RWPE2 (cell line): ENCODE measurements at regions not wholly inside any gene's neighbourhood (a gene's known extent, or its start where the extent isn't known, plus 50 kb on each side); places are given as distances from the start of the nearest gene placed in this dataset.
"Not testable (repeated sequence)": the region's sequence is repeated elsewhere in the genome, so short reads cannot be mapped to it uniquely, and the experiment has no call there.

ENCODE experiments used
- ATAC-seq: fragments of 200-7000 bp; cut with Tn5 transposase; 3 replicates; pipeline ENCODE4 v1.9.1; 2021; ENCODE audit warnings: low read depth
- DNase-seq: peaks from one replicate; pipeline ENCODE4 v3.0.0-alpha.2; 2020; ENCODE audit warnings: low spot score
- H3K27ac ChIP-seq: fragments of 450-650 bp; 2 replicates; pipeline ENCODE4 v1.5.1; 2017; ENCODE audit warnings: mild to moderate bottlenecking; ENCODE audit not compliant: poor library complexity, severe bottlenecking
- H3K27me3 ChIP-seq: fragments of 250-450 bp; sonication (Bioruptor Pico); 2 replicates; pipeline ENCODE4 v1.5.1; 2021; ENCODE audit warnings: mild to moderate bottlenecking, moderate library complexity; ENCODE audit not compliant: insufficient read depth, poor library complexity, severe bottlenecking
- H3K36me3 ChIP-seq: fragments of 250-450 bp; sonication (Bioruptor Pico); 2 replicates; pipeline ENCODE4 v1.5.1; 2020; ENCODE audit warnings: low read depth, mild to moderate bottlenecking, moderate library complexity
- H3K4me1 ChIP-seq: fragments of 250-450 bp; sonication (Bioruptor Pico); 2 replicates; pipeline ENCODE4 v1.5.1; 2021; ENCODE audit warnings: mild to moderate bottlenecking, moderate library complexity; ENCODE audit not compliant: insufficient read depth, poor library complexity, severe bottlenecking
- H3K4me3 ChIP-seq: fragments of 250-450 bp; sonication (Bioruptor Pico); 2 replicates; pipeline ENCODE4 v1.5.1; 2021; ENCODE audit warnings: mild to moderate bottlenecking, moderate library complexity; ENCODE audit not compliant: severe bottlenecking
- H3K9me3 ChIP-seq: fragments of 250-450 bp; sonication (Bioruptor Pico); 2 replicates; pipeline ENCODE4 v1.5.1; 2021; ENCODE audit warnings: mild to moderate bottlenecking, moderate library complexity; ENCODE audit not compliant: severe bottlenecking
- CTCF ChIP-seq: fragments of 450-650 bp; IDR thresholded peaks from one replicate; pipeline ENCODE4 v1.5.1; 2017; ENCODE audit warnings: mild to moderate bottlenecking, moderate library complexity; ENCODE audit not compliant: poor library complexity, severe bottlenecking

GRCh38 chr7:159310457-159311171 lies 165.9 kb upstream of the VIPR2 start:
- no peaks in the 10 kb centered on the region for H3K36me3 ChIP-seq
- no peaks in the 10 kb centered on the region for H3K27me3 ChIP-seq
- no peak for ATAC-seq
- no peak for TF ChIP-seq CTCF
- H3K4me1 ChIP-seq: no peaks in the 10 kb centered on the region
- no peak for DNase-seq
- no peak overlapping the region for H3K27ac ChIP-seq
- H3K4me3 ChIP-seq: no peak overlapping the region
- no peaks in the 10 kb centered on the region for H3K9me3 ChIP-seq

DNA sequence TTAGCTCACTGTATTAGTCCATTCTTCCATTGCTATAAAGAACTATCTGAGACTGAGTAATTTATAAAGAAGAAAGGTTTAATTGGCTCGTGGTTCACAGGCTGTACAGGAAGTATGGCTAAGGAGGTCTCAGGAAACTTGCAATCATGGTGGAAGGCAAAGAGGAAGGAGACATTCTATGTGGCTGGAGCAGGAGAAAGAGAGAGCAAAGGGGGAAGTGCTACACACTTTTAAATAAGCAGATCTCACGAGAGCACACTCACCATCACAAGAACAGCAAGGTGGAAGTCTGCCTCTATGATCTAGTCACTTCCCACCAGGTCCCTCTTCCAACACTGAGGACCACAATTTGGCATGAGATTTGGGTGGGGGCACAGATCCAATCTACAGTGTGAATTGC lies 164.5 kb upstream of the VIPR2 start:
- not testable (repeated sequence) for H3K4me3 ChIP-seq, H3K27ac ChIP-seq, H3K9me3 ChIP-seq, DNase-seq, H3K27me3 ChIP-seq, H3K36me3 ChIP-seq, H3K4me1 ChIP-seq, ATAC-seq

- Histone ChIP-seq H3K4me1 (no peaks in the 10 kb centered on the region), H3K4me3 (no peak overlapping the region), H3K27me3 (no peaks in the 10 kb centered on the region), H3K9me3 (no peaks in the 10 kb centered on the region), H3K27ac (no peak overlapping the region), H3K36me3 (no peaks in the 10 kb centered on the region)
- no peak for TF ChIP-seq CTCF
- DNase-seq: no peak
- ATAC-seq: no peak
These were observed 161.3 kb upstream of the VIPR2 start for GRCh38 chr7:159306012-159306411.

GRCh38 chr7:159305185-159305584 lies 160.5 kb upstream of the VIPR2 start:
- not testable (repeated sequence) for H3K4me1 ChIP-seq, H3K27ac ChIP-seq, ATAC-seq, DNase-seq, H3K9me3 ChIP-seq, H3K36me3 ChIP-seq, H3K4me3 ChIP-seq, H3K27me3 ChIP-seq

DNA sequence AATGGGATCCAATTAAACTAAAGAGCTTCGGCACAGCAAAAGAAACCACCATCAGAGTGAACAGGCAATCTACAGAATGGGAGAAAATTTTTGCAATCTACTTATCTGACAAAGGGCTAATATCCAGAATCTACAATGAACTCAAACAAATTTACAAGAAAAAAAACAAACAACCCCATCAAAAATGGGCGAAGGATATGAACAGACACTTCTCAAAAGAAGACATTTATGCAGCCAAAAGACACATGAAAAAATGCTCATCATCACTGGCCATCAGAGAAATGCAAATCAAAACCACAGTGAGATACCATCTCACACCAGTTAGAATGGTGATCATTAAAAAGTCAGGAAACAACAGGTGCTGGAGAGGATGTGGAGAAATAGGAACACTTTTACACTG lies 158.8 kb upstream of the VIPR2 start:
- ATAC-seq, H3K4me3 ChIP-seq, DNase-seq, H3K27me3 ChIP-seq, H3K27ac ChIP-seq, H3K4me1 ChIP-seq, H3K36me3 ChIP-seq, H3K9me3 ChIP-seq: not testable (repeated sequence)

- H3K27me3 ChIP-seq: no peaks in the 10 kb centered on the region
- H3K4me1 ChIP-seq: no peaks in the 10 kb centered on the region
- ATAC-seq (no peak), DNase-seq (no peak)
- no peaks in the 10 kb centered on the region for H3K36me3 ChIP-seq
- no peak overlapping the region for H3K4me3 ChIP-seq
- H3K9me3 ChIP-seq: no peaks in the 10 kb centered on the region
- H3K27ac ChIP-seq: no peak overlapping the region
- TF ChIP-seq CTCF: no peak
These were observed 151.5 kb upstream of the VIPR2 start for GRCh38 chr7:159296093-159296681.

DNA sequence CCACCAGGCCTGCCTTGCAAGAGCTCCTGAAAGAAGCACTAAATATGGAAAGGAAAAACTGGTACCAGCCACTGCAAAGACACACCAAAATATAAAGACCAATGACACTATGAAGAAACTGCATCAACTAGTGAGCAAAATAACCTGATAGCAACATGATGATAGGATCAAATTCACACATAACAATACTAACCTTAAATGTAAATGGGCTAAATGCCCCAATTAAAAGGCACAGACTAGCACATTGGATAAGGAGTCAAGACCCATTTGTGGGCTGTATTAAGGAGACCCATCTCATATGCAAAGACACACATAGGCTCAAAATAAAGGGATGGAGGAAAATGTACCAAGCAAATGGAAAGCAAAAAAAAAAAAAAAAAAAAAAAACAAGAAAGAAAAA lies 141.8 kb upstream of the VIPR2 start:
- H3K9me3 ChIP-seq, H3K27me3 ChIP-seq, H3K4me1 ChIP-seq, H3K27ac ChIP-seq, DNase-seq, H3K36me3 ChIP-seq, ATAC-seq, H3K4me3 ChIP-seq: not testable (repeated sequence)
